GM12878 (cell line): ENCODE measurements at regions not wholly inside any gene's neighbourhood (a gene's known extent, or its start where the extent isn't known, plus 50 kb on each side); places are given as distances from the start of the nearest gene placed in this dataset.

ENCODE experiments used
- ATAC-seq: fragments of 200-7000 bp; cut with Tn5 transposase; 3 replicates; pipeline ENCODE4 v1.9.1; 2020; ENCODE audit warnings: mild to moderate bottlenecking, moderate library complexity
- BruUV-seq: library from RNA; stranded (reverse); fragments of 400-500 nt; replicated peaks from 2 replicates; lab custom pipeline; 2021; lab: Mats Ljungman, UMichigan
- CTCF ChIA-PET: fragments of 300-600 bp; sonication (Branson Sonifier 250); formaldehyde crosslinking; extraction: SDS; loops from one replicate; lab custom pipeline; 2021; ENCODE audit warnings: inconsistent platforms; lab: Yijun Ruan, JAX
- POLR2A ChIA-PET: fragments of 350-600 bp; formaldehyde crosslinking; extraction: SDS; loops from one replicate; lab custom pipeline; 2021; ENCODE audit warnings: inconsistent platforms; lab: Charles Lee
- RAD21 ChIA-PET: fragments of 300-600 bp; sonication (Branson Sonifier 250); formaldehyde crosslinking; loops from one replicate; lab custom pipeline; 2023; ENCODE audit warnings: antibody characterized with exemption; ENCODE audit not compliant: unreplicated experiment; lab: Charles Lee
- SMC1A ChIA-PET: fragments of 300-600 bp; sonication (Branson Sonifier 250); formaldehyde crosslinking; loops from one replicate; lab custom pipeline; 2023; ENCODE audit not compliant: unreplicated experiment, uncharacterized antibody; lab: Charles Lee
- DNase-seq: peaks from one replicate; pipeline ENCODE4 v3.0.0-alpha.2; 2011; ENCODE audit warnings: low read depth, low spot score
- FAIRE-seq: peaks from 3 replicates; lab custom pipeline; 2011; peaks lifted over from hg19 to GRCh38; lab: Jason Lieb, UNC
- H2AFZ ChIP-seq: 2 replicates; pipeline ENCODE4 v1.6.0; 2011; ENCODE audit warnings: low read depth, low read length, control low read depth; ENCODE audit not compliant: control insufficient read depth
- H3K27ac ChIP-seq: 2 replicates; pipeline ENCODE4 v1.5.1; 2011; ENCODE audit warnings: control low read depth; ENCODE audit not compliant: control insufficient read depth, insufficient read depth
- H3K27me3 ChIP-seq, 2 experiments: replicated peaks in 1 of 2; 2 replicates each; pipeline versions ENCODE4 v1.6.0 to v1.6.1; 2011; ENCODE audit warnings: low read length in 1 of 2; ENCODE audit not compliant: control insufficient read depth in 2 of 2, insufficient read depth in 2 of 2
- H3K36me3 ChIP-seq, 2 experiments: 2 replicates each; pipeline ENCODE4 v1.5.1; 2011; ENCODE audit warnings: low read length in 1 of 2; ENCODE audit not compliant: control insufficient read depth in 2 of 2, insufficient read depth in 2 of 2
- H3K4me1 ChIP-seq: 2 replicates; pipeline ENCODE4 v1.6.1; 2011; ENCODE audit warnings: mild to moderate bottlenecking, low read length, moderate library complexity, mixed read lengths; ENCODE audit not compliant: control insufficient read depth, insufficient read depth
- H3K4me2 ChIP-seq: 2 replicates; pipeline ENCODE4 v1.6.0; 2011; ENCODE audit warnings: control low read depth; ENCODE audit not compliant: control insufficient read depth, insufficient read depth
- H3K4me3 ChIP-seq: fragments of 200-600 bp; sonication (generic); 2 replicates; pipeline ENCODE4 v1.5.1; 2016
- H3K79me2 ChIP-seq: 2 replicates; pipeline ENCODE4 v1.6.0; 2011; ENCODE audit warnings: low read length; ENCODE audit not compliant: control insufficient read depth, insufficient read depth
- H3K9ac ChIP-seq: 2 replicates; pipeline ENCODE4 v1.8.0; 2011; ENCODE audit warnings: low read length, control low read depth, mixed read lengths; ENCODE audit not compliant: control insufficient read depth, insufficient read depth
- H3K9me3 ChIP-seq: replicated peaks from 3 replicates; pipeline ENCODE4 v1.5.1; 2011; ENCODE audit warnings: mild to moderate bottlenecking, low read length; ENCODE audit not compliant: control insufficient read depth, insufficient read depth
- H4K20me1 ChIP-seq: 2 replicates; pipeline ENCODE4 v1.6.0; 2011; ENCODE audit not compliant: control insufficient read depth, insufficient read depth
- BHLHE40 ChIP-seq, 2 experiments: fragments of 450-650 bp in 1 of 2; IDR thresholded peaks; 2 replicates each; pipeline ENCODE4 v1.6.1; 2011 to 2017; ENCODE audit warnings: low read depth in 2 of 2, borderline replicate concordance in 1 of 2, improper control_type of control experiment in 1 of 2, low read length in 1 of 2, mild to moderate bottlenecking in 1 of 2
- FOXM1 ChIP-seq: IDR thresholded peaks from 2 replicates; pipeline ENCODE4 v1.6.1; 2012; ENCODE audit warnings: low read depth, mild to moderate bottlenecking, inconsistent platforms, low read length, moderate library complexity
- MAX ChIP-seq: IDR thresholded peaks from 2 replicates; pipeline ENCODE4 v1.6.1; 2012; ENCODE audit warnings: low read depth, low read length, improper control_type of control experiment
- MTA3 ChIP-seq: IDR thresholded peaks from 2 replicates; pipeline ENCODE4 v1.6.1; 2012; ENCODE audit warnings: low read length, inconsistent platforms, borderline replicate concordance
- SIN3A ChIP-seq: IDR thresholded peaks from 2 replicates; pipeline ENCODE4 v1.6.1; 2012; ENCODE audit warnings: low read depth, low read length, improper control_type of control experiment
- SMAD1 ChIP-seq: fragments of 450-650 bp; IDR thresholded peaks from 2 replicates; pipeline ENCODE4 v1.6.1; 2018; ENCODE audit warnings: mild to moderate bottlenecking, low read depth; ENCODE audit not compliant: partially characterized antibody
- SMC3 ChIP-seq: IDR thresholded peaks from 2 replicates; pipeline ENCODE4 v1.6.1; 2011; ENCODE audit warnings: low read length, improper control_type of control experiment, borderline replicate concordance
- STAT3 ChIP-seq: IDR thresholded peaks from 2 replicates; pipeline ENCODE4 v1.6.1; 2011; ENCODE audit warnings: low read depth, low read length, improper control_type of control experiment
- ZBTB33 ChIP-seq: fragments of 450-650 bp; IDR thresholded peaks from 2 replicates; pipeline ENCODE4 v1.6.1; 2017; ENCODE audit warnings: mild to moderate bottlenecking
- ZBTB40 ChIP-seq: fragments of 450-650 bp; IDR thresholded peaks from 2 replicates; pipeline ENCODE4 v1.6.1; 2016; ENCODE audit warnings: mild to moderate bottlenecking, moderate library complexity, borderline replicate concordance
- ZNF207 ChIP-seq: fragments of 450-650 bp; IDR thresholded peaks from 2 replicates; pipeline ENCODE4 v1.6.1; 2014; ENCODE audit warnings: antibody characterized with exemption, mild to moderate bottlenecking, borderline replicate concordance
- ZNF217 ChIP-seq: fragments of 450-650 bp; IDR thresholded peaks from 2 replicates; pipeline ENCODE4 v1.6.1; 2017; ENCODE audit warnings: antibody characterized with exemption, mild to moderate bottlenecking
- ZNF687 ChIP-seq: fragments of 450-650 bp; IDR thresholded peaks from 2 replicates; pipeline ENCODE4 v1.6.1; 2017; ENCODE audit warnings: mild to moderate bottlenecking, moderate library complexity
- WGBS: methylation state at CpG from one replicate; pipeline ENCODE4 v1.1.6; 2016; ENCODE audit warnings: low lambda C conversion rate; ENCODE audit not compliant: insufficient replicate concordance, insufficient coverage; ENCODE audit errors: missing lambda C conversion rate; 5-methylcytosine and 5-hydroxymethylcytosine counted together
- in situ Hi-C: fragments of 300-500 bp; cut with MboI; formaldehyde crosslinking; loops from 9 replicates; pipeline ENCODE4 v1.14.3; 2018; ENCODE audit warnings: mixed read lengths
- intact Hi-C: fragments of 100-400 bp; cut with micrococcal nuclease; formaldehyde crosslinking; loops from one replicate; pipeline ENCODE4 v1.14.2; 2022; ENCODE audit not compliant: unreplicated experiment

- Histone ChIP-seq H3K27ac (no peak overlapping the region), H2AFZ (no peak overlapping the region), H3K4me3 (no peak overlapping the region), H3K36me3 (no peaks in the 10 kb centered on the region), H4K20me1 (no peaks in the 10 kb centered on the region)
- DNase-seq (no peak), ATAC-seq (no peak), FAIRE-seq (no peak)
- in situ Hi-C loops, result no loop called here
- no TSS peak for BruUV-seq
- WGBS, result 46% methylated on average over 9 of the region's 9 CpGs
- ChIA-PET CTCF (no interaction called here), POLR2A (no interaction called here)
- intact Hi-C loops, result no loop called here
- TF ChIP-seq ZNF217 (no peak), STAT3 (no peak), ZBTB40 (no peak), MAX (no peak), ZBTB33 (no peak), SMAD1 (no peak), ZNF207 (no peak), SIN3A (no peak), SMC3 (no peak), MTA3 (no peak), FOXM1 (no peak), ZNF687 (no peak), BHLHE40 (IDR thresholded peaks at IDR 0.05; ENCODE audit: borderline replicate concordance in 1 of 2, low read depth in 2 of 2, low read length in 1 of 2) (no peak)
- TF ChIP-seq, all 136 proteins: peak for 0
- ChIA-PET SMC1A (no interaction called here), RAD21 (no interaction called here)
- no peak overlapping the region for H3K9ac ChIP-seq
- no peaks in the 10 kb centered on the region; the same call in 2 of the 3 replicates for H3K9me3 ChIP-seq
- no peaks in the 10 kb centered on the region for H3K79me2 ChIP-seq
- no peak overlapping the region for H3K4me2 ChIP-seq
- no peaks in the 10 kb centered on the region for H3K27me3 ChIP-seq
- H3K4me1 ChIP-seq, result no peaks in the 10 kb centered on the region
Observed at GRCh38 chr18:78894033-78894305, 85.6 kb upstream of the SALL3 start.
